NCI-H2196 (cell line): ENCODE measurements at regions not wholly inside any gene's neighbourhood (a gene's known extent, or its start where the extent isn't known, plus 50 kb on each side); places are given as distances from the start of the nearest gene placed in this dataset.

ENCODE experiments used
- DNase-seq: peaks from one replicate; lab custom pipeline; 2025; ENCODE audit not compliant: unreplicated experiment; lab: John Stamatoyannopoulos, UW

DNA sequence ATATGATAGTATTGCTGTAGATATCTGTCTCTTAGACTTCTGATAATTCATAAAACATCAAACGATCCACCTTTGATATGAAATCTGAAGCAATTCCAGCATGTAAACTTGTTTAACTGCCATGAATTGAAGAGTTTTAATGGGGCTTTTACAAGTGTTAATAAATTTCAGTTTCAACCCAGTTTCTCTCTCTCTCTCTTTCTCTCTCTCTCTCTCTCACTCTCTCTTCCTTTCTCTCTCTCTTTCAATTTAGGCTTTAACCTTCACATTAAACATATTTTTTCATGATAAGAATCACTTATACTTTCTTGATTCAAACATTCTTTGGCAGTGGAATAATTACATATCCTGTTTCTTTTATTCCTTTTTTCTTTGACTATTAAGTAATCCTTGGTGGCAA is 296.1 kb downstream of the EPHA4 start:
- DNase-seq: no peak

DNA sequence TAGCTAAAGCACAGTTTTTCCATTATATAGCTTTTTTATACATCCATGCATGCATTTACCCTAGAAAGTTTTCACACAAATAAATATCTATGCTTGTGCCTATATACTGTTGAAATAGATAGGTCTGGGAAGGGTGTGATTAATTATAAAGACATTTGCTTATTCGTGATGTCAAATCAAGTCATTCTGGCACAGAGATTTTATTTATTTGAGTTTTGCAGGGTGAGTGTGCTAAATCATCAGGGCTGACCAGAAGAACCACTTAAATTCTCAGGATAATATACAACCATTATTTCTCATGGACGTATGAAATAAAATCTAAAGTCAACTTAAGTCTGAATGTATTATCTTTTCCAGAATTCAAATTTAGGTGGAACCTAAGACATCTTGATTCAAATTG is 295.5 kb downstream of the EPHA4 start:
- DNase-seq: no peak

DNA sequence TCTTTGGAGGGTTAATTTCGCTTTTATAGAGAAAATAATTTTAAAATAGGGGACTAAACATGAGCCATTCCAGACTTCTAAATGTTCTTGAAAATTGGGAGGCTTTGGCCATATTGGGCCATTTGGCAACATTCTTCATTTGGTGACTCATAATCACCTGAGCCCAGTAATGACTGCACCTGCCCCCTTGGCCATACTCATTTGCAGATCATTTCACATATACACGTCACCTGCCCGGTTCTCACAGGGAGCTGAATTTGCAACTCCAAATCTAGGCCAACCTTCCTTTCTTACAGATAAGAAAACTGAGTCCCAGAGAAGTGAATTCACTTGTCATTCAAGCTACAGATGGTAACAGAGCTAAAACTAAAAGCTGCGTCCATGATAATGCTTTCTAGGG is 289.7 kb downstream of the EPHA4 start:
- DNase-seq: no peak

DNA sequence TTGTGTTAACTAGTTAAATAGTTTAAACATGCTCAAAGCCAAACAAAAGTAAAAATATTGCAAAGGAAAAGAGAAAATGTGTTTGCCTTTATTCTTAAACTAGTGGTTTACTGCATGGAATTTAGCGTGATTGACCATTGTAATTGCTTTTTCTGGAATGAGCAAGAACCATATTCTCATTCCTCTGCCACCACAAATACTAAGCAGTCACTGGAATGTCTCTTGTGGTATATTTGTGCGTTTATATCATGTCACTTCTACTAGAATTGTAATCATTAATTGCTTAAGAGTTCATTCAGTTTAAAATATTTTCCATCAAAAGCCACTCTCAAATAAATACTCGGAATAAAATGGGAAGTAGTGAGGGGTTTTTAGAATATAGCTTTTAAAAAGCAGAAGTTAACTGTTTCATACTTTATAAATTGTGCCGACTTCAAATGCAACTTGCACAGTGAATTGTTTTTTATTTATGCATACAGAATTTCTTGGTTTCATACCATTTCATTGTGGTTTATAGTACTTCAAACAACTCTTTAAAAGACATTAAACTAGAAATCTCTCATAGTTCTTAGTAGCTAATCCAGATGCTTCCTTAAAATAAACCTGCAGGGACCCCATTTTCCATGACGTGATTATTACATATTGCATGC is 288.1 kb downstream of the EPHA4 start:
- DNase-seq: no peak

DNA sequence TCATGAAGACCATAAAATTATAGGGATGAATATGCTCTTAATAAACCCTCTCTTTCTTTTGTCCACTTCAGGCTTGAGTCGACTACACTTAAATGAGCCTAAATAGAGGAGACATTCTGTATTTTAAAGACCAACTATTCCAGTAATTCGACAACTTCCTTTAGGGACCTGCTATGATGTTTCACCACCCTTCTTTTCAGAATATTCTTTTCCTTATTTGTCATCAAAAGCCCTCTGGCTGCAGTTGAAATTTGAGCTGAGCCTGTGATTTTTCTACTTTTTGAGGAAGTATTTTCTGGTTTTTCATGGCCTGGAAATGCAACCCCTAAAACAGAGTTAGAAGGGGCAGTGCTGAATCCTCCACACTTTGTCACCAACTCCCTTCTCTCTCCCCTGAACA is 287.0 kb downstream of the EPHA4 start:
- DNase-seq: no peak

DNA sequence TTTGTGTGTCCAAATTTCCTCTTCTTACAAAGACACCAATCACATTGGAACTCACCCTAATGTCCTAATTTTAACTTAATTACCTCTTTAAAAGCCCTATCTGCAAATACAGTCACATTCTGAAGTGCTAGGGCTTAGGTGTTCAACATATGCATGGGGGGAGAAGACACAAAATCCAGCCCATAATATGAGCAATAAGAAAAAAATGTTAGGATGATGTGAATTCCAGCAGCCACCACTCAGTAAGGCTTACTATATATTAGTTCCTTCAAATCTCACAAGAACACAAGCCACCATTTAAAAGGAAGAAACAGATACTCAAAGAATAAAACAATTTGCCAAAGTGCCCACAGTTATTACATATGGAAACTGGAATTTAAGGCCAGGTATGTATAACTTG is 285.7 kb downstream of the EPHA4 start:
- no peak for DNase-seq

DNA sequence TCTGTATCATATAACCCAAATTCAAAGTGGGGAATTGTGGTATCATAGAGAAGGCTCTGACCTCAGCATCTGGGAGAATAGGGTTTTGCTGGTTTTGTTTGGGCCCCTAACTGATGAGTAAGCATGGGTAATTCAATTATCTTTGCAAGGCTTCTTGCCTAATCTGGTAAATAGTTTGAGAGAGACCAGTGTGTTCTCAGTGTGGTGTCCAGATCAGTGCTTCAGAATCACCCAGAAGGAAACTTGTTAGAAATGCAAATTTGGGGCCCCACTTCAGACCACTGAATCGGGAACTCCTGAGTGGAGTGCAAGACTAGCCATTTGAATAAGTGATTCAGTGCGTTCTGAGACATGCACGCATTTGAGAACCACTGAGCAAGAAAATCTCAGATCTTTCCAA is 282.7 kb downstream of the EPHA4 start:
- DNase-seq: no peak

DNA sequence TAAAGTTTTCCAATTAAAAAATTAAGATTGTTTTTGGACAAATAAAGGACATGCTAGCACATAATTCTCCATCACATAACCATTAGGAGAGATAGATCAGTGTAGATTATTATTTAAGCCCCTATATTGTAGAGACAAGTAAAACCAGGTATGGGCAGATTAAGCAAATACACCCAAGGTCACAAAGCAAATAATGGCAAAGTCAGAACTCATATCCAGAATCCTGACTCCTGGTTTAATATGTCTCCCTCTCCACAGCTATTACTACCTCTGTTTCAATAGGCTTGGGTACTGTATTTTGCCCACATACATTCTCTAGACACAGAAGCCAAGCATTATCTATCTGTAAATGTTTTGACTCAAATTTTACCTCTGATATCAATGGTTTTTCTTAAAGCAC is 282.3 kb downstream of the EPHA4 start:
- no peak for DNase-seq

DNA sequence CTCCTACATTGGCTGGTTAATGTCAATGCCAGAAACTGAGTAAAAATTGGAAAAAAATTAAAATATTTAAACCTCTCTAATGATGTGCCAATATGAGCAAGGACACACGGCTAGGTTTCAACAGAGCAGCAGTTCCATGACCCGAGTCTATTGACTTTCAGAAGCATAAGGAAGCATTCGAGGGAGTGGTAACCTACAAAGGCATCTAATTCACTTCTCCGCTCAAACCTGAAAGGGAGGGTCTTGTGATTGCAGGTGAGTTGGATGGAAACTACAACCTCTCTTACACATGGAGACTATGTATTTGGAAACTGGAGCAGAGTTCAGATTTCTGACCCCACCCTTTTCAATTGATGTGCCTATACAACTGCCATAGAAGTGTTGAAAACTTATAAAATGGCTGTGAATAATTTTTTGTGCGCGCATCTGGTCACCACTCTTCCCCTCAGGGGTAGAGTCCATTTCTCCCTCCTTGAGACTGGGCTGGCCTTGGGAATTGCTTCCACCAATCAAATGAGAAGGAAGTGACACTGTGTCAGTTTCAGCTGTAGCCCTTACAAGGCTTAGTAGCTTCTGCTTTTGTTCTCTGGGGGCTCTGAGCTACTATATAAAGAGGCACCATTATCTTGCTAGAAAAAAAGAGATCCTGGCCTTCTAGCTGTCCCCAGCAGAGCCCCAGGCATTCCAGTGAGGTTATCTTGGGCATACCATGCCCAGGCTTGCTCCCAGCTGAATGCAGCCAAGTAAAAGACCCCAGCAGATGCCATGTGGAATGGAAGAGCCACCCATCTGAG is 278.0 kb downstream of the EPHA4 start:
- no peak for DNase-seq

DNA sequence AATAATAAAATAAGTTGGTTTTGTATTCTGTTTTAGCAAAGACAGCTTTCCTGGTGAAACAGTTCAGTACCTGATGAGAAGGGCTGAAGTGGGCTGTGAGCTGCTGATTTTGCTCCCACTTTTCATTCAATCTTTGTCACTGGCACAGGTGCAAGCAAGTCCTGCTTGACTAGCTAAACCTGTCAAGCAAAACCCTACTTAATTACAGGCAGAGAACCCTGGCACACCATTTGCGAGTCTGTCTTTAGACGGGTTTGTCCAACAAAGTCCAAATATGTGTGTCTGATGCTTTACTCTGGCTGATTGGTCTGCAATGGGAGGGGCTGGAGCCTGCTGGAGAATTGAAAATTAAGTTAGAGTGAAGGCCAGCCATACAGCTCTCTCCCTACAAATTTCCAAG is 267.2 kb downstream of the EPHA4 start:
- DNase-seq: no peak

DNA sequence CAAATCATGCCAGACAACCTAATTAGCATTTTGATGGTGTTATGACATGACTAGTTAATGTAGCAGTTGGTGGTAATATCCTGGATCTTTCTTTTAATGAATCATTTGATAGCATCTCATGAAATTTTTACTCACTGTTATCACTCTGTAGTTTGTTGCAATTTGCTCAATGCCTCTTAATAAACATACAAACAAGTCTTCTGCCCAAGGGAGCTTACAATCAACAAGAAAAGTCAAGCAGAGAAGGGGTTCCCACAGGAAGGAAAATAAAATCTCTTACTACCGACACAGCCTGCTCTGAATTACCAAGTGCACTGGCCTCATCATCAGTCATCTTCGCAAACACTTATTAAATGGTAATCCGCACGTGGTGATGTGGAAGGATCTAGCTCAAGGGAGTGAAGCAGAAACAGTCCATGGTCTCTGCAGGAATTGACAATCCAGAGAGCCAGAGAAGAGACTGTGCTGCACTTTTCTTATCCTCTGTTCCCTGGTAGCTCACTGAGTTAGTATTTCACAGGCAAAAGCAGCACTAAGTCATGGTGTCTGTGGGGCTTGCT is 263.5 kb downstream of the EPHA4 start:
- DNase-seq: no peak

DNA sequence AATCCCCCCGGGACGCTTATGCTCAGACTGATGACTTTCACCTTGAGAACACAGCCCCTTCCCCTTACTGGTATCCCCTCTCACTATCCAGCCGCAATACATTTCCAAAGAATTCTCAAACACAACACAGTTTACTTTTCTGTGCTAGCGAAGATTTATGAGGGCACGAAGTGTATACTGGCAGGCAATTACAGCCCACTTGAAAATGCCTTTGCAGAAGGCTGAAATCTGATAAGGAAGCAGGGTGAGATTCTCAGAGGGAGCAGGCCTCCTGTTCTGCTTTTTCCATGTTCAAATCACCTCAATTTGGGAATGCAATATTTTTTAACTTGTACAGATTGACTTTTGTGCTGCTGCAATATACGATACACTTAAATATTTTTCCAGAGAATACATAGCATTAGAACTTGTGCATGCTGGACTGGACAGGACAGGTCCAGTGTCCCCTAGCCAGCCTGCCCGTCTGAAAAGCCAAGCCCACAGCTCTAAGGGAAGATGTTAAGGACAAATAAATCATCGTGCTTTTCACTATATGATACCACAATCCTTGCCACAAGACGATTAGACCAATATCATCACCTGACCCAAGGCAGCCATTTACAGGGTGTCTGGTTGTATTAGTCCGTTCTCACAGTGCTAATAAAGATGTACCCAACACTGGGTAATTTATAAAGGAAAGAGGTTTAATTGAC is 262.1 kb downstream of the EPHA4 start:
- peak; percentile 9 for DNase-seq

DNA sequence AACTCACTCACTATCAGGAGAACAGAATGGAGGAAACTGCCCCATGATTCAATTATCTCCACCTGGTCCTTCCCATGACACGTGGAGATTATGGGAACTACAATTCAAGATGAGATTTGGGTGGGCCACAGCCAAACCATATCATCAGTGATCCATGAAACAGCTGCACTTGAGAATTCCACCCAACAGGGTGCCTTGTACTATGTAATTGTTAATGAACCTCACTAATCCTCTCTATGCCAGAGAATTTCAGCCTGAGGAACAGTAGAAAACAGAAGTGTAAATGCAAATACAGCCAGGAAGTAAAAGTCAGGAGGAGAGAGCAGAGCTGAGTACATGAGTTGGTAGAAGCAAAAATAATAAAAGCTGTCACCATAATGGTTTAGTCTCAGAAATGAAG is 261.4 kb downstream of the EPHA4 start:
- no peak for DNase-seq

DNA sequence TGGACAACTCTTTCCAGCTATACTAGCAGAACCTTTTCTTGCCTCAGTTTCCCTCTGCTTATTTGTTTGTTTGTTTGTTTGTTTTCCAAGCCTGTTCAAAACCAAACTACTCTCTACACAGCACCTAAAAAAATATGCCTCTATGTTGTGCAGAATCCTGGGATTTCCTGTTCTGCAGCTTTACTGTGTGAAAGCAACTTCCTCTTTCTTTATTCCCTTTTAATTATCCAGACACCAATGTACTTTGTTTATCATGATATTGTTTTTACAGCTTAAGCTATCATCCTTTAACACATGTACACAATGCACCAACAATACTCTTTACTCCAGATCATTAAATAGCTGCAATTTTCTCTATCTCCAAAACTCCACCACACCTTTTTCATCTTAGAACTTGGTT is 259.5 kb downstream of the EPHA4 start:
- DNase-seq: no peak

DNA sequence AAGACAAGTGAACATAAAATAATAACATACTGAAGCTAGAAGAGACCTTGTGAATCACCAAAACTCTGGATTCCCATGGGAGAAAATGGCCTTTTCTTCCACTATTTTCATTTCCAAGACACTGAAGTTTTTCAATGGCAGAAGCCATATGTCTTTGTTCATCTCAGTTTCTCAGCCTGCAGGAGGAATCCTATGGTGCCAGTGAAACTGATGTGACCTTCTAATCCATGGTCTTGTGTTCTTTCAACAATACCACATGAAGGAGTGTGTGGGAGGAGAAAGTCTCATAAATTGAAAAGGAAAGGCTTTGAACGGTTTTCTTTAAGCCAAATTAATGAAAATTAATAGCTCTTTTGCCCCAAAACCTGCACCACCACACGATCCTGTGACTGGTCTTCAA is 257.3 kb downstream of the EPHA4 start:
- no peak for DNase-seq

DNA sequence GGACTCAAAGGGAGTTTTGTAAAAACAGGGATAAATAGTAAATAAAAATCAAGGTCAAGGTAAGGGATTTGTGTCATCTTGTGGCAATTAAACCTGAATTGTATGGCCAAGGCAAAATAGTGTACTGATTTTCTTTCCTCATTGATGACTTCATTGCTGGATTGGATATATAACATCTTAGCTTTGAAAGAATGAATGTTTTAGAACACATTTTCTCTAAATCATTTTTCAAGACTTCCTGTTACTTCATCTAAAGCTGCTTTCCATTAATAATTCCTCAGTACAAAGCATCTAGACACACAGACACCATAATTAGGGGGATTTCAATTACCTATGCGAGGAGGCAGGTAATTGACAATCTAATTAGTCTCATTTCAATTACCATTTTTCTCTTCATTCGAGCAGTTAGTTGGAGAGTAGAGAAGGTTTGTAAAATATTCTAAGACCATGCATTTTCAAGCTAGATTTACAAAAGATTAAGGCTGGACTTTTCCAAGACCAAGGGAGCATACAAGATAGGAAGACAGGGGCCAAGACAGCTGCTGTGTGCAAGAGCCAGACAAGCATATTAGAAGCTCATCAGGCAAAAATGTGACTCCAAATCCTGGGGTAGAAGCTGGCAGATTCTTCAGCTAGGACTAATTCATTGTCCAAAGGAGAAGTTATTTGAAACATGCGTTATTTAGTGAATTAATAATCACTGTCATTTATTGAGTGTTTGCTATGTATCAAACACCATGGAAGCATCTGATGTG is 253.6 kb downstream of the EPHA4 start:
- DNase-seq: no peak

DNA sequence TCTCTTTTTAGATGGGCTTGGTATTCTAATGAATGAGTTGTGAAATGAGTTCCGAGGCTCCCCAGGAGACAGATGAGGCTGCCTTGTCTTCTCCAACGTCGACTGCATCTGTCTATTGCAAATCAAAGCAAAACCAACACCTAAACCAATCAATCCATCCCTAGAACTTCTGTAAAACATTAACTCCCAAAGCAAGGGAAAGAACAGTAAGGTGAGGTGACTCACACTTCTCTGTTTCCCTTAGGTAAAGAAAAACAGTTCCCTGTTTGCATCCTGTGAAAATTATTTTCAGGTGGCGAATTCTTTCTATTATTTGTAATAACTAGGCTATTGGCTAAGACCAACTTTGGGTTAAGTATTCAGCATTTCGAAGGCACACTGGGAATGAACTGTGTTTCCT is 249.4 kb downstream of the EPHA4 start:
- no peak for DNase-seq

DNA sequence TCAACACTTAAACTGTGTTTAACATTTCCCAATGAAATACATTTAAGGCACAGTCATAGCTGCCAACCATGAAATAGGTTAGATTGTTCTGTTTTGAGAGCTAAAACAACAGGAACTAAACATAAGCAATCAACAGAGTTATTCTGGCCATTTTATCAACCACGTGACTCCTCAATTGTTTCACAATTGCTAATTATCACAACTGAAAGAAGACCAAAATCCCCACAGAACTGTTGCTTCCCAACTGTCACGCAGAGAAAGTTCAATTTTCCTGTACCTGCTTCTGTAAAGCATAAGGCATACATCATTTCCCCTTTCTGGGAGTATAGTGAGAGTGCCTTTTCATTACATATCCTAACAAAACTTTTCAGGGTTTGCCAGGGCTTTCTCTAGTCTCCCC is 248.6 kb downstream of the EPHA4 start:
- DNase-seq: no peak

DNA sequence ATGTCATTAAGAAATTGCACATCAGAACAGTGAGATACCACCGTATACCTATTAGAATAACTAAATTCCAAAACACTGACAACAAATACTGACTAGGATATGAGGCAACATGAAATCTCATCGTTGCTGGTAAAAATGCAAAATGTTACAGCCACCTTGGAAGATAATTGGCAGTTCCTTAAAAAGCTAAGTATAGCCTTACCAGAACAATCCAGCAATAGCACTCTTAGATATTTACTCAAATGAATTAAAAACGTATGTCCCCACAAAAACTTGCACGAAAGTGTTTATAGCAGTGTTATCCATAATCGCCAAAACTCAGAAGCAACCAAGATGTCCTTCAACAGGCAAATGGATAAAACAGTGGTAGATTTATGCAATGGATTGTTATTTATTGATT is 241.7 kb downstream of the EPHA4 start:
- DNase-seq: no peak

DNA sequence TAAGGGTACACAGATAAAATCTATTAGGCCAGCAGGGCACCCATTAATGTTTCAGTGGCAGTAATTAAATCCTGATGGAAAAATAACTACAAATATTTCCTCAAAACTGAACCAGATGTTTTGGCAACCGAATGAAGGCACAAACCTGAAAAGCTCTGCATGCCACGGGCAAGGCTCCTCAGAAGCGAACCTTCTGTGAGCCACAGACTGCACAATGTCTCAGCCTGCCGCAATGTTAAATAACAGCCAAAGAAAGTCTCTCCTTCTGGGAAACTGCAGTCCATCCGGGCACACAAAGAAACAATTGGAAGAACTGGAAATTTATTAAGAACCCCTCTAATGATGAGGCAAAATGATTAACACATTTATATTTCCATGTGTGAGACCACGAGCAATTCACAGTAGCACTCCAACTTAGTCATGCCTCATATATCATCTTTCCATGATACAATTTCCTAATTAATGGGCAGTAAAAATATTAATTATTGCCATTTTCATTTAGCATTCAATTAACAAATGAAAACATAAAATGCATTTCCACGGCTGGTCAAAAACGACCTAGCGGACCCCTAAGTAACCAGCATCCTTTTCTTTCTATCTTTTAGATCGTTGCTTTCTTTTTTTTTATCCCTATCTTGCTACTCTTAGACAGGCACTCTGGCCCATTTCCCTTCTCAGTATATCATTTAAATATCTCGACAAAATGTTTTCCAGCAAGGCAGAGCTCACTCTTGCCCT is 237.5 kb downstream of the EPHA4 start:
- no peak for DNase-seq
